ENCODE measurements at regions not wholly inside any gene's neighbourhood (a gene's known extent, or its start where the extent isn't known, plus 50 kb on each side); places are given as distances from the start of the nearest gene placed in this dataset.

- no peak overlapping the region for H3K27ac Mint-ChIP-seq (ENCODE audit: unreplicated experiment)
These were observed 172.5 kb upstream of the FMR1 start for GRCh38 chrX:147739196-147739595.

GRCh38 chrX:147741776-147742175, 169.9 kb upstream of the FMR1 start:
- no peaks in the 10 kb centered on the region for H3K36me3 Mint-ChIP-seq (ENCODE audit: unreplicated experiment)
- TF ChIP-seq CTCF (IDR thresholded peaks at IDR 0.05): no peak
- no peak overlapping the region for H3K4me3 Mint-ChIP-seq (ENCODE audit: unreplicated experiment)
- no peaks in the 10 kb centered on the region for H3K27me3 Mint-ChIP-seq (ENCODE audit: unreplicated experiment)
- no peaks in the 10 kb centered on the region for H3K4me1 Mint-ChIP-seq (ENCODE audit: unreplicated experiment)
- no peak for DNase-seq (ENCODE audit: extremely low spot score, unreplicated experiment)
- no peak overlapping the region for H3K27ac Mint-ChIP-seq (ENCODE audit: unreplicated experiment)
- H3K9me3 Mint-ChIP-seq (ENCODE audit: unreplicated experiment): peaks cover 28% of the 10 kb centered on the region

More at GRCh38 chrX:147739196-147739595, 172.5 kb upstream of the FMR1 start:
- H3K27me3 Mint-ChIP-seq (ENCODE audit: unreplicated experiment): no peaks in the 10 kb centered on the region
- TF ChIP-seq CTCF (IDR thresholded peaks at IDR 0.05): no peak
- peaks cover 30% of the 10 kb centered on the region for H3K9me3 Mint-ChIP-seq (ENCODE audit: unreplicated experiment)
- H3K4me3 Mint-ChIP-seq (ENCODE audit: unreplicated experiment): no peak overlapping the region
- no peak for DNase-seq (ENCODE audit: extremely low spot score, unreplicated experiment)
- no peaks in the 10 kb centered on the region for H3K36me3 Mint-ChIP-seq (ENCODE audit: unreplicated experiment)
- H3K4me1 Mint-ChIP-seq (ENCODE audit: unreplicated experiment): no peaks in the 10 kb centered on the region

GRCh38 chrX:147749308-147749707, 162.4 kb upstream of the FMR1 start:
- peaks cover 16% of the 10 kb centered on the region for H3K9me3 Mint-ChIP-seq (ENCODE audit: unreplicated experiment)
- no peaks in the 10 kb centered on the region for H3K27me3 Mint-ChIP-seq (ENCODE audit: unreplicated experiment)
- no peaks in the 10 kb centered on the region for H3K36me3 Mint-ChIP-seq (ENCODE audit: unreplicated experiment)
- DNase-seq (ENCODE audit: extremely low spot score, unreplicated experiment): no peak
- TF ChIP-seq CTCF (IDR thresholded peaks at IDR 0.05): no peak
- H3K4me1 Mint-ChIP-seq (ENCODE audit: unreplicated experiment): no peaks in the 10 kb centered on the region
- no peak overlapping the region for H3K4me3 Mint-ChIP-seq (ENCODE audit: unreplicated experiment)
- H3K27ac Mint-ChIP-seq (ENCODE audit: unreplicated experiment): no peak overlapping the region

- no peak overlapping the region for H3K4me3 Mint-ChIP-seq (ENCODE audit: unreplicated experiment)
- H3K27ac Mint-ChIP-seq (ENCODE audit: unreplicated experiment): no peak overlapping the region
- H3K4me1 Mint-ChIP-seq (ENCODE audit: unreplicated experiment): no peaks in the 10 kb centered on the region
- peaks cover 32% of the 10 kb centered on the region for H3K9me3 Mint-ChIP-seq (ENCODE audit: unreplicated experiment)
- no peaks in the 10 kb centered on the region for H3K27me3 Mint-ChIP-seq (ENCODE audit: unreplicated experiment)
- no peak for TF ChIP-seq CTCF (IDR thresholded peaks at IDR 0.05)
- DNase-seq (ENCODE audit: extremely low spot score, unreplicated experiment): no peak
- no peaks in the 10 kb centered on the region for H3K36me3 Mint-ChIP-seq (ENCODE audit: unreplicated experiment)
These were observed 154.0 kb upstream of the FMR1 start for GRCh38 chrX:147757750-147758149.

GRCh38 chrX:147763131-147763530, 148.6 kb upstream of the FMR1 start:
- H3K27me3 Mint-ChIP-seq (ENCODE audit: unreplicated experiment): no peaks in the 10 kb centered on the region
- no peak for DNase-seq (ENCODE audit: extremely low spot score, unreplicated experiment)
- no peak overlapping the region for H3K27ac Mint-ChIP-seq (ENCODE audit: unreplicated experiment)
- H3K36me3 Mint-ChIP-seq (ENCODE audit: unreplicated experiment): no peaks in the 10 kb centered on the region
- H3K9me3 Mint-ChIP-seq (ENCODE audit: unreplicated experiment): peaks cover 26% of the 10 kb centered on the region
- H3K4me1 Mint-ChIP-seq (ENCODE audit: unreplicated experiment): no peaks in the 10 kb centered on the region
- H3K4me3 Mint-ChIP-seq (ENCODE audit: unreplicated experiment): no peak overlapping the region
- TF ChIP-seq CTCF (IDR thresholded peaks at IDR 0.05): no peak

All from osteocyte (in vitro differentiated cells).